ENCODE measurements at regions not wholly inside any gene's neighbourhood (a gene's known extent, or its start where the extent isn't known, plus 50 kb on each side); places are given as distances from the start of the nearest gene placed in this dataset.

- TF ChIP-seq EZH2 (IDR thresholded peaks at IDR 0.05; ENCODE audit: insufficient read depth, low read length): no peak
- no peak for TF ChIP-seq CTCF (IDR thresholded peaks at IDR 0.05; ENCODE audit: insufficient read depth, low read depth, low read length)
- H2AFZ ChIP-seq (ENCODE audit: low read depth, low read length): no peak overlapping the region
- no peaks in the 10 kb centered on the region for H3K36me3 ChIP-seq (ENCODE audit: insufficient read depth, low read length)
- Mint-ChIP-seq H3K36me3 (ENCODE audit: low read depth, unreplicated experiment) (no peaks in the 10 kb centered on the region), H3K9me3 (ENCODE audit: unreplicated experiment) (peaks cover 6% of the 10 kb centered on the region), H3K4me3 (ENCODE audit: unreplicated experiment) (no peak overlapping the region), H3K27ac (ENCODE audit: unreplicated experiment) (no peak overlapping the region), H3K4me1 (ENCODE audit: low read depth, unreplicated experiment) (no peaks in the 10 kb centered on the region), H3K27me3 (ENCODE audit: low read depth, unreplicated experiment) (peaks cover 2% of the 10 kb centered on the region)
- no peak overlapping the region for H3K4me3 ChIP-seq (ENCODE audit: insufficient read depth, low read depth, low read length)
- H3K9me3 ChIP-seq (ENCODE audit: insufficient read depth, low read depth, low read length): no peaks in the 10 kb centered on the region
- no peaks in the 10 kb centered on the region for H3K4me1 ChIP-seq (ENCODE audit: insufficient read depth, low read length)
- no peaks in the 10 kb centered on the region for H3K79me2 ChIP-seq (ENCODE audit: insufficient read depth, low read length)
- no peak for FAIRE-seq
- H3K27me3 ChIP-seq (ENCODE audit: insufficient read depth, low read length): no peaks in the 10 kb centered on the region
- H4K20me1 ChIP-seq (ENCODE audit: insufficient read depth, low read length): no peaks in the 10 kb centered on the region
- no peak overlapping the region for H3K27ac ChIP-seq (ENCODE audit: low read depth, low read length)
- H3K9ac ChIP-seq (ENCODE audit: low read length): no peak overlapping the region
- no peak overlapping the region for H3K4me2 ChIP-seq (ENCODE audit: low read length)
- DNase-seq (ENCODE audit: low read depth): no peak
Measured at GRCh38 chr7:35362341-35362740, 108.4 kb upstream of the TBX20 start.

- Histone ChIP-seq H3K4me1 (ENCODE audit: insufficient read depth, low read length) (no peaks in the 10 kb centered on the region), H3K79me2 (ENCODE audit: insufficient read depth, low read length) (no peaks in the 10 kb centered on the region), H3K9me3 (ENCODE audit: insufficient read depth, low read depth, low read length) (no peaks in the 10 kb centered on the region), H3K9ac (ENCODE audit: low read length) (no peak overlapping the region), H3K4me2 (ENCODE audit: low read length) (no peak overlapping the region), H3K27me3 (ENCODE audit: insufficient read depth, low read length) (no peaks in the 10 kb centered on the region), H4K20me1 (ENCODE audit: insufficient read depth, low read length) (no peaks in the 10 kb centered on the region), H2AFZ (ENCODE audit: low read depth, low read length) (no peak overlapping the region), H3K36me3 (ENCODE audit: insufficient read depth, low read length) (no peaks in the 10 kb centered on the region), H3K4me3 (ENCODE audit: insufficient read depth, low read depth, low read length) (no peak overlapping the region), H3K27ac (ENCODE audit: low read depth, low read length) (no peak overlapping the region)
- Mint-ChIP-seq H3K9me3 (ENCODE audit: unreplicated experiment) (no peaks in the 10 kb centered on the region), H3K36me3 (ENCODE audit: low read depth, unreplicated experiment) (no peaks in the 10 kb centered on the region), H3K4me3 (ENCODE audit: unreplicated experiment) (no peak overlapping the region), H3K4me1 (ENCODE audit: low read depth, unreplicated experiment) (no peaks in the 10 kb centered on the region), H3K27ac (ENCODE audit: unreplicated experiment) (no peak overlapping the region), H3K27me3 (ENCODE audit: low read depth, unreplicated experiment) (peaks cover 4% of the 10 kb centered on the region)
- no peak for TF ChIP-seq CTCF (IDR thresholded peaks at IDR 0.05; ENCODE audit: insufficient read depth, low read depth, low read length)
- TF ChIP-seq EZH2 (IDR thresholded peaks at IDR 0.05; ENCODE audit: insufficient read depth, low read length): no peak
- no peak for FAIRE-seq
- no peak for DNase-seq (ENCODE audit: low read depth)
Measured at GRCh38 chr7:35359423-35359822, 105.5 kb upstream of the TBX20 start.

- H3K4me1 ChIP-seq (ENCODE audit: insufficient read depth, low read length): no peaks in the 10 kb centered on the region
- no peaks in the 10 kb centered on the region for H3K9me3 ChIP-seq (ENCODE audit: insufficient read depth, low read depth, low read length)
- no peak overlapping the region for H3K4me2 ChIP-seq (ENCODE audit: low read length)
- no peak overlapping the region for H3K27ac Mint-ChIP-seq (ENCODE audit: unreplicated experiment)
- H3K79me2 ChIP-seq (ENCODE audit: insufficient read depth, low read length): no peaks in the 10 kb centered on the region
- H3K36me3 ChIP-seq (ENCODE audit: insufficient read depth, low read length): no peaks in the 10 kb centered on the region
- H3K27me3 Mint-ChIP-seq (ENCODE audit: low read depth, unreplicated experiment): peaks cover 4% of the 10 kb centered on the region
- H3K4me3 Mint-ChIP-seq (ENCODE audit: unreplicated experiment): no peak overlapping the region
- no peak for TF ChIP-seq CTCF (IDR thresholded peaks at IDR 0.05; ENCODE audit: insufficient read depth, low read depth, low read length)
- TF ChIP-seq EZH2 (IDR thresholded peaks at IDR 0.05; ENCODE audit: insufficient read depth, low read length): no peak
- no peak overlapping the region for H3K4me3 ChIP-seq (ENCODE audit: insufficient read depth, low read depth, low read length)
- DNase-seq (ENCODE audit: low read depth): no peak
- peaks cover 9% of the 10 kb centered on the region for H3K4me1 Mint-ChIP-seq (ENCODE audit: low read depth, unreplicated experiment)
- no peaks in the 10 kb centered on the region for H4K20me1 ChIP-seq (ENCODE audit: insufficient read depth, low read length)
- H3K27ac ChIP-seq (ENCODE audit: low read depth, low read length): no peak overlapping the region
- no peaks in the 10 kb centered on the region for H3K9me3 Mint-ChIP-seq (ENCODE audit: unreplicated experiment)
- no peak overlapping the region for H2AFZ ChIP-seq (ENCODE audit: low read depth, low read length)
- no peaks in the 10 kb centered on the region for H3K27me3 ChIP-seq (ENCODE audit: insufficient read depth, low read length)
- no peak overlapping the region for H3K9ac ChIP-seq (ENCODE audit: low read length)
- no peak for FAIRE-seq
- no peaks in the 10 kb centered on the region for H3K36me3 Mint-ChIP-seq (ENCODE audit: low read depth, unreplicated experiment)
Measured at GRCh38 chr7:35356495-35356894, 102.6 kb upstream of the TBX20 start.
